OCI-LY1 (cell line): ENCODE measurements at regions not wholly inside any gene's neighbourhood (a gene's known extent, or its start where the extent isn't known, plus 50 kb on each side); places are given as distances from the start of the nearest gene placed in this dataset.

ENCODE experiments used
- CTCF ChIP-seq: fragments of 200-600 bp; sonication (generic), shearing (Covaris generic); IDR thresholded peaks from 2 replicates; pipeline ENCODE4 v1.5.1; 2017; ENCODE audit warnings: mild to moderate bottlenecking, antibody characterized with exemption, low read length, moderate library complexity, mixed read lengths
- EZH2 ChIP-seq: fragments of 200-600 bp; sonication (generic), shearing (Covaris generic); IDR thresholded peaks from 2 replicates; pipeline ENCODE4 v1.8.0; 2017; ENCODE audit warnings: borderline replicate concordance, mixed run types, mild to moderate bottlenecking, antibody characterized with exemption, low read length, moderate library complexity, mixed read lengths

GRCh38 chr2:236744716-236745115 lies 175.1 kb downstream of the ACKR3 start:
- no peak for TF ChIP-seq CTCF
- no peak for TF ChIP-seq EZH2
